ENCODE measurements at regions not wholly inside any gene's neighbourhood (a gene's known extent, or its start where the extent isn't known, plus 50 kb on each side); places are given as distances from the start of the nearest gene placed in this dataset.

DNA sequence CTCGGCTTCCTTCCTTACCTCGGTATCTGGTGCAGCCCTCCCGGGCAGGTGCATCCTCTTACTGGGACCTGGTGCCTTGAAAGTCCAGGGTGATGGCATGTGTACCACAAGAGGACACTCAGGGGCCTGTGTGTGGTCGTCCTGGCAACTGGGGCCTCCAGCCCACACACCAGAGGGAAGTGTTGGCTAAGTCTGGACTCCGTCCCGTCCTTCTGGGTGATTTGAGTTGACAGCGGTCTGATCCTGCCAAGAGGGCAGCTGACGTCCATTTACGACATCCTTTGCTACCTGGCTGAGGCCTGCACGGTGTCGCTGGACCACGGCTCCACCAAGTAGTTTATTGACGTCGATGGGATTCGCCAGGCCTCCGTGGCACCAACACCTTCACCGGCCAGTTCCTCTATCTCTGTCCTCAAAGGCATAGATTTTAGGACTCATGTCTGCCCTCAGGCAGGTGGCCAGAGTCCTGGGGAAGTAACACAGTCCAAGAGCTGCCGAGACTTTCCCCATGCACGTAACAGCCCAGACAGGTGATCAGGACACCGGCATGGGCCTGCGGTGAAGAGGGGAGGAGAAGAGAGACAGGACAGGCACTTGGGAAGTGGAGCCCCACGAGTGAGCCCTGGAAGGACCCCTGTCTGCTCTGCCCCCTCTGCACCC, 186.0 kb upstream of the HDAC4 start:
- DNase-seq (ENCODE audit: low spot score), result no peak

- DNase-seq (ENCODE audit: low spot score), result no peak
Observed at GRCh38 chr2:239585422-239585821, 184.6 kb upstream of the HDAC4 start.

DNA sequence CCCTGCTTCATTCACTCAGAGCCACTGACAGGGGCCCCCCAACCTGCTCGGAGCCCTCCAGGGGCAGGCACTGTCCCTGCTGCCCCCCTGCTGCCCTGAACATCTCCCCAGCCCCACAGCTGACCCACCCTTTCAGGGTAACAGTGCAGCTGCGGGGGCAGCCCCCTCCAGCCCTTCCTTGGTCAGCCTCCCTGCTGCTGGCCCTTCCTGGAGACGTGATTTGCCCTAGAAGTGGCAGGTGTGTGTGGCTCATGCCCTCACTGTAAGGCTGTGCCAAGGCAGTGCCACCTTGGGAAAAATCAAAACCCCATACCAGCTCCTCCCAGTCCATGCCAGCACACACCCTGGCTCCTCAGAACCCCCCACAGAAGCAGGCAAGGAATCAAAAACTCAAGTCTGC, 184.2 kb upstream of the HDAC4 start:
- no peak for DNase-seq (ENCODE audit: low spot score)

- no peak for DNase-seq (ENCODE audit: low spot score)
Observed at GRCh38 chr2:239583879-239584859, 183.3 kb upstream of the HDAC4 start.

DNA sequence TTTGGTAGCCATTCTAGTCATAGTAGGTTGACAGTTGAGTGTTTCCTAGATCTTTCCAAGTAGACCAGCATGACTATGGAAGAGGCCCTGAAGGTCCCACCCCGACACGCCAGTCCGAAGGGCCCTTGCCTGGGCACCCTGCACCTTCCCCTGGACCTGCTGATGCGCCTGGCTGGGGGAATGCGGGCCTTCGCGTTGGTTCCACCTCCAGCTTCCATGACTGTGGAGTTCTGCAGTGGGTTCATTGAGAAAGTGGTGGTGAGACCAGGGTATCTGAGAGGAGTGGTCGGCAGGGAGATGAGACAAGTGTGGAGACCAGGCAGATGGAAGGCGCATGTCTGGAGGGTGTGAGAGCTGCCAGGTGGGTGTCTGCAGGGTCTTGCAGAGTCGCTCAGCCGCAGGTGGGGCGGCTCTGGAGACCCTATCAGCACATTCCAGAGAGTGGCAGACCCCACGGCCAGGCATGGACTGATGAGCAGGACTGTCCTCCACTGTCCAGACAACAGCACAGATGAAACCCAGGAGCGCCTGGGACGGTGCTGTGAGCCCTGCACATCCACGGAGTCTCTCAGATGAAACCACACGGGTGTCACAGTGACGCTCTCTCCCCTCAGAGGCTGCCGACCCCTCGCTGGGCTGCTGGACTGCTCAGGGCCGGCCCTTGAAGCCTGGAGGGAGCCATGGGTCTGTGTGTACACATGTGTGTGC, 182.5 kb upstream of the HDAC4 start:
- no peak for DNase-seq (ENCODE audit: low spot score)

DNA sequence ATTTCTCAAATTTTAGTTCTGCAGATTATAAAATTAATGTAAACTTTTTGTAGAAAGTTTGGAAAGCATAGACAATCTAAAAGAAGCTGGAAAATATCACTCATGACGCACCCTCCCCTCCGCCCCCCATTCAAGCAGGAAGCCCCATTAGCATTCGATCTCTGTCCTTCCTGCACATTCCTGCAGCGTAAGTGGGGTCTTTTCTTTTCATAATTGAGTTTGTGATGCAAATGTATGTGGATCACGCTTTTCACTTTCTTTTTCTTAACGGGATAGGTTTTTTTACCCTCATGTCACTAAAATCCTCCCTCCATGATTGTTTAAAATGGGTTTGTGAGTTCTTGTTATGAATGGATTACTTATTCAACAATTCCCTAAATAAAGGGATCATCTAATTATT, 181.7 kb upstream of the HDAC4 start:
- no peak for DNase-seq (ENCODE audit: low spot score)

DNA sequence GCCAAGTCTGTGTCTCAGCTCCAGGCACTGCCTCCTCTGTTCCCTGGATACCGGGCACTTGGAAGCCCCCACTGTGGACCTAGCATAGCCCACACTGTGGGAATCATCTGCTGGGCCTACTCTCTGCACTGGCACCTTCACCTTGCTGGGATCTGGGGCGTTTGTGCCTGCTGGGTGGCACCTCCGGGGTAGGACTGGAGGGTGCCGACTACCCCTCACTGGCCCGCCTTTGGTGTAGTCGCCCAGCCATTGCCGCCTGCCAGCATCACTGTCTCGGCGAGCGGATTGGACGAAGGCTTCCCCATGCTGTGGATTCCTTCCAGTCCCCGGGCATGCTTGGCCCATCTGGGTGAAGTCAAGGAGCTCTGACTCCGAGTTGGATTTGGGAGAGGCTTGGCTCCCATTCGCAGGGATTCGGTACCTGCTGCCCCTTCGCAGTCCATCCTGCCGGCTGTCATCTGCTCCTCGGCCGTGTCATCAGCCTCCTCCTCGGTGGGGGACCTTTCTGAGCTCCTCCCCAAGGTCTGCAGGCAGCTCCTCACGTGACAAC, 180.6 kb upstream of the HDAC4 start:
- DNase-seq (ENCODE audit: low spot score), result no peak

- no peak for DNase-seq (ENCODE audit: low spot score)
Observed at GRCh38 chr2:239580199-239580527, 179.3 kb upstream of the HDAC4 start.

DNA sequence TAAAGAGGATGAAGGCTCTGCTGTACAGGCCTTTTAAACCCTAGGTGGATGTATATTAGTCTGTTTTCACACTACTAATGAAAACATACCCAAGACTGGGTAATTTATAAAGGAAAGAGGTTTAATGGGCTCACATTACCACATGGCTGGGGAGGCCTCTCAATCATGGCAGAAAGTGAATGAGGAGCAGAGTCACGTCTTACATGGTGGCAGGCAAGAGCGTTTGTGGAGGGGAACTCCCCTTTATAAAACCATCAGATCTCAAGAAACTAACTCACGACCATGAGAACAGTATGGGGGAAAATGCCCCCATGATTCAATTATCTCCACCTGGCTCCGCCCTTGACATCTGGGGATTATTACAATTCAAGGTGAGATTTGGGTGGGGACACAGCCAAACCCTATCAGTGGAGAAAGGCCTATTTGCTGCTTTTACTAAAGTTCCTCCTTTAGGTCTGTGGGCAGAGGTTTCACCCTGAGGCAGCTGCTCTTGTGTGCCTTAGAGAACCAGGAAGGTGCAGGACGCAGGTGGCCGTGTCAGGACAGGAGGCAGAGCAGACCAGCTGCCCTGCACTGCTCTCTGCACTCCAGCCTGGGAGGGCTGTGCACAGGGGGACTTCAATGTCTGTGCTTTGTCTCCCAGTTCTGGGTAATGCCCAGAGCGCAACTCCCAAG, 178.8 kb upstream of the HDAC4 start:
- no peak for DNase-seq (ENCODE audit: low spot score)

DNA sequence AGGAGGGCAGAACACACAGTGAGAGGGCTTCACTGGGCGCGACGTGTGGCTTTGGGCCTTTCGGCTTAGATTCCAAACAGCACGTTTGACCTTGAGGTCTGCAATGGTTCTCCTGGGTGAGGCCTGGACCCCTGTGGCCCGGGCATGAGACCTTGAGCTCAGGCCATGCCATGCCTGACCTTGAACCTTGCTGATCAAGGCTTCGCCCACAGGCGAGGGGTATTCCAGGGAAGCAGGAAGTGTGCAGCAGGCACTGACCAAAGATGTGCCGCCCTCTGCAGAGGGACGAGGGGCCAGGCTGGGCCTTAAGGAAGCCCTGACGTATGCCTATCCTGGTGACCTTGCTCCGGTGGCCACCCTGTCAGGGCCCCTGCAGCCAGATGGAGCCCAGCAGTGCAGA, 178.3 kb upstream of the HDAC4 start:
- no peak for DNase-seq (ENCODE audit: low spot score)

GRCh38 chr2:239578381-239578780, 177.6 kb upstream of the HDAC4 start:
- DNase-seq (ENCODE audit: low spot score), result no peak

DNA sequence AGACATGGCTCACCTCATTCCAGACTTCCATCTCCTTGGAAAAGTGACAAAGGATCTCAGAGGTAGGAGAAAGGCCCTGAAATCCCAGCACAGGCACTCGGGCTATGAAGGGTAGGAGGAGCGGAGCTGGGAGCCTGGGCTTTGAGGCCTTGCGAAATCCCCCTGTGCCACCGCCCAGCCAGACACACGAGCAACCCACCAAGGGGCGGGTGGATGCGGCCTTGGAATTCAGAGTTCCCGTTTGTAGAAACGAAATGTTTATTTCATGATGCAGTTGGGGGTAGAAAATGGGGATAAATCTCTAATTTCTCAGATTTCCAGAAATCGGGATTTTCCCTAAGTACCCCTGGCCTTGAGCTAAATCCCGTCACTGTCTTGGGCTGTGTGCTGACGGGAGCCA, 177.1 kb upstream of the HDAC4 start:
- no peak for DNase-seq (ENCODE audit: low spot score)

DNA sequence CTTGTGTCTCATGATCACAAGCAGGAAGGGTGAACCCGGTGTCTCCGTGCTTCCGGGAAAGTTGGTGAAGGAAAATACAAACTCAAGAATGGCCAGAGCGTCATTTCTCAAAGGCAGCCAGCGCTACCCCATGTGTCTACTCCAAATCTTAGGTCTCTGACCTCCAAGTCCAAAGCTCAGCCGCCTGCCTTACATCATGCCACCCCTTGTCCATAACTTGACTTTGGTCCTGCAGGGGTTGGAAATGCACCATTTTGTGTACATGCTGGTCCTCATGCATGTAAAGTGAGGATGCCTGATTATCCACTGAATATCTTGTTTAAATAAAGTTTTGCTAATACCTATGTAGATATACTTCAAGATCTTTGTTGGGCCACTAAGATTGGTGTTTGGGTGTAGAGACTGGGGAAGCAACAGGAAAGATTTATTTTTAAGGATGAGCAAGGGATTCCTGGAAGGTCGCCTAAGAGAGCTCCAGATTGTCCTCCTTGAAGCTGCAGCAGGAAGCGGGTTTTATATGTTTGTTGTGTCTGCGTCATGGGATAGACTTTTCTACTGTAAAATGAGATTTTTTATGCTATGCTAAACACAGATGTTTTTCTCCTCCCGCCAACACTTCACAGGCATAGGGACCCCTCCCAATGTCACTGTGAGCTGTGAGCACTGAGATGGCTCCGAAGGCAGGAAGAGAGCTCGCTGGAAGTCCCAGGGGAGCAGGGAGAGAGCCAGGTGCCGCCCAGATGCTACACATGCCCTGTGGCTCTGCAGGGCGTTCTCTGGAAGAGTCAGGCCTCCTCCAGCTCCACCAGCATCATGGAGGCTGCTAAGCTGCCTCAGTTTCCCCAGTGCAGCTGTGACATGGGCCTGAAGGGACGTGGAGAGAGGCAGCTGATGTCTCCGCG, 176.2 kb upstream of the HDAC4 start:
- no peak for DNase-seq (ENCODE audit: low spot score)

- no peak for DNase-seq (ENCODE audit: low spot score)
Observed at GRCh38 chr2:239575931-239576445, 175.2 kb upstream of the HDAC4 start.

GRCh38 chr2:239574434-239575156, 173.8 kb upstream of the HDAC4 start:
- no peak for DNase-seq (ENCODE audit: low spot score)

- DNase-seq (ENCODE audit: low spot score), result no peak
Observed at GRCh38 chr2:239574054-239574433, 173.2 kb upstream of the HDAC4 start.

DNA sequence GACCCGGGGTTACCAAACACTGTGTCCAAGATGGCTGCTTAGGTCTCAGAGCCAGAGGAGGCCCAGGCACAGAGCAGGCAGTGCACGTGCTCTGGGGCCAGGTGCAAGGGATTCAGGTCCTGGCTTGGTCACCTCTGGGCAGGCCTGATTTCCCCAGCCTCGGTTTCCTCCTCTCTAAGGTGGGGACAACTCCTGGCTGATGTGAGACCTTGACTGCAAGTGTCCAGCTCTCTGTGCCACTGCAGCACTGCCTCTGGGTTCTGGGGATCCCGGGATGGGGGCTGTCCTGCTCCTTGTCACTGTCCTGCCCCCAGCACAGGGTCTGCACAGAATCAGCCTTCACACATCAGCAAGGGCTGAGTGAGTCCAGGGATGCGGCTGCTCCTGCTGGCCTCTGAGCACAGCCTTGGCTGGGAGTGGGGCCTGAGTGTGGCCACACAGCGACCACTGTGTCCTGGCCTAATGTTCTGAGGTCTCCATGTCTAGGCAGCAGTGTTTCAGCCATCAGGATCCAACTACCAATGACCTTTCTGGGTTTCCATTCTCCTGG, 170.2 kb upstream of the HDAC4 start:
- DNase-seq (ENCODE audit: low spot score), result no peak

GRCh38 chr2:239570216-239570925, 169.6 kb upstream of the HDAC4 start:
- no peak for DNase-seq (ENCODE audit: low spot score)

DNA sequence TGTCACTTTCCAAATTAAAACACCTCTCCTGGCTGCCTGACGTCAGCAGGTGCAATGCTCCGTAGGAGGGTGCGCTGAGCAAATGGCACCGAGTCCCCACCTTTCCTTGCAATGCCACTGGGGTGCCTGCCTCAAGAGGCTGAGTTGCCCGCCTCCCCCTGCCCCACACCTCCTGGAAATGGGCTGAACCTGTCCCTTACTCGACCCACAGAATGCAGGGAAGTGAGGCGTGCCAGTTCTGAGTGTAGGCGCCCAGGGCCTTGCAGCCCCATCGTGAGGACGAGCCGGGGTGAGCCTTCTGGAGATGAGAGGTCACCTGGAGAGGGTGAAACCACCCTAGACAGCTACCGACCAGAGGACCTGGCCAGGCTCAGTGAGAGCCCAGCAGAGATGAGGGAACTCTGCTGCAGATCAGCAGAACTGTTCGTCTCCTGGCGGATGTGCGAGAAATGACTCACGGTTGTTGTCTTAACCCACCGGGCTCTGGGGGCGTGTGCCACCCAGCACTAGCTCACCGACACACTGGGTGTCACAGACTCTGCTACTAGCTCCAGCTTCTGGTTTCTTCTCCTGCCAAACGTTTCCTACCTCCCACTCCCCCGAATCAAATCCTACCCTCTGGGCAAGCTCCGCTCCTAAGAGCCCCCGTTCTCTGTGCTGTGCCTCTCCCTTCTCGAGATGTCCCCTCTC, 168.7 kb upstream of the HDAC4 start:
- no peak for DNase-seq (ENCODE audit: low spot score)

Measured in HuH-7.5 (cell line).